ENCODE measurements at regions not wholly inside any gene's neighbourhood (a gene's known extent, or its start where the extent isn't known, plus 50 kb on each side); places are given as distances from the start of the nearest gene placed in this dataset.

DNA sequence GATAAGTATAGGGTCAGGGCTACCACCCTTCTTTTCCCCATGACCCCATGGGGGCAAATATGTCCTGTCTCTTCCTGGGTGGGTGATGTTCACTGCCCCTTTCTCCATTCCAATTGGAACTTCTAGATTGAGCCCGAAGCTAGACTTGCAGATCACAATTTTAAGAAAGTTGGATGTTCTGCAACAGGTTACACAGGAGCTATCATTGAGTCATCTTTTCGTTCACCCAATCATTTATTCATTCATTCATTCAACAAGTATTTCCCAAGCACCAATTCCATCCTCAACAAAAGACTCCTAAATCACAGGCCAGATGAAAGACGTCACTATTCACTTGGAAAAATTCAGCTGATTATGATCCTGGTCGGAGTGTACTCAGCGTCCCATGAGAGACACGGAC, 71.0 kb upstream of the FOXP4 start:
- Histone ChIP-seq H3K36me3 (ENCODE audit: insufficient read depth, low read length) (no peaks in the 10 kb centered on the region), H4K20me1 (ENCODE audit: insufficient read depth, low read length) (no peaks in the 10 kb centered on the region), H3K9ac (ENCODE audit: low read length) (no peak overlapping the region), H3K9me3 (ENCODE audit: insufficient read depth, low read depth, low read length) (no peaks in the 10 kb centered on the region), H3K27ac (ENCODE audit: low read depth, low read length) (no peak overlapping the region), H3K4me1 (ENCODE audit: insufficient read depth, low read length) (peaks cover 12% of the 10 kb centered on the region), H3K4me3 (ENCODE audit: insufficient read depth, low read depth, low read length) (no peak overlapping the region), H2AFZ (ENCODE audit: low read depth, low read length) (no peak overlapping the region), H3K4me2 (ENCODE audit: low read length) (no peak overlapping the region), H3K79me2 (ENCODE audit: insufficient read depth, low read length) (no peaks in the 10 kb centered on the region), H3K27me3 (ENCODE audit: insufficient read depth, low read length) (peaks cover 13% of the 10 kb centered on the region)
- no peak overlapping the region for H3K4me3 Mint-ChIP-seq (ENCODE audit: unreplicated experiment)
- peaks cover 6% of the 10 kb centered on the region for H3K36me3 Mint-ChIP-seq (ENCODE audit: low read depth, unreplicated experiment)
- TF ChIP-seq, protein P1, sequence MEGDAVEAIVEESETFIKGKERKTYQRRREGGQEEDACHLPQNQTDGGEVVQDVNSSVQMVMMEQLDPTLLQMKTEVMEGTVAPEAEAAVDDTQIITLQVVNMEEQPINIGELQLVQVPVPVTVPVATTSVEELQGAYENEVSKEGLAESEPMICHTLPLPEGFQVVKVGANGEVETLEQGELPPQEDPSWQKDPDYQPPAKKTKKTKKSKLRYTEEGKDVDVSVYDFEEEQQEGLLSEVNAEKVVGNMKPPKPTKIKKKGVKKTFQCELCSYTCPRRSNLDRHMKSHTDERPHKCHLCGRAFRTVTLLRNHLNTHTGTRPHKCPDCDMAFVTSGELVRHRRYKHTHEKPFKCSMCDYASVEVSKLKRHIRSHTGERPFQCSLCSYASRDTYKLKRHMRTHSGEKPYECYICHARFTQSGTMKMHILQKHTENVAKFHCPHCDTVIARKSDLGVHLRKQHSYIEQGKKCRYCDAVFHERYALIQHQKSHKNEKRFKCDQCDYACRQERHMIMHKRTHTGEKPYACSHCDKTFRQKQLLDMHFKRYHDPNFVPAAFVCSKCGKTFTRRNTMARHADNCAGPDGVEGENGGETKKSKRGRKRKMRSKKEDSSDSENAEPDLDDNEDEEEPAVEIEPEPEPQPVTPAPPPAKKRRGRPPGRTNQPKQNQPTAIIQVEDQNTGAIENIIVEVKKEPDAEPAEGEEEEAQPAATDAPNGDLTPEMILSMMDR (IDR thresholded peaks at IDR 0.05; ENCODE audit: insufficient read depth, low read depth, low read length) = no peak
- no peak for TF ChIP-seq EZH2 (IDR thresholded peaks at IDR 0.05; ENCODE audit: insufficient read depth, low read length)
- no peak for FAIRE-seq
- H3K4me1 Mint-ChIP-seq (ENCODE audit: low read depth, unreplicated experiment) = peaks cover 10% of the 10 kb centered on the region
- peaks cover 39% of the 10 kb centered on the region for H3K27me3 Mint-ChIP-seq (ENCODE audit: low read depth, unreplicated experiment)
- no peak for DNase-seq (ENCODE audit: low read depth)
- H3K27ac Mint-ChIP-seq (ENCODE audit: unreplicated experiment) = no peak overlapping the region
- no peaks in the 10 kb centered on the region for H3K9me3 Mint-ChIP-seq (ENCODE audit: unreplicated experiment)

DNA sequence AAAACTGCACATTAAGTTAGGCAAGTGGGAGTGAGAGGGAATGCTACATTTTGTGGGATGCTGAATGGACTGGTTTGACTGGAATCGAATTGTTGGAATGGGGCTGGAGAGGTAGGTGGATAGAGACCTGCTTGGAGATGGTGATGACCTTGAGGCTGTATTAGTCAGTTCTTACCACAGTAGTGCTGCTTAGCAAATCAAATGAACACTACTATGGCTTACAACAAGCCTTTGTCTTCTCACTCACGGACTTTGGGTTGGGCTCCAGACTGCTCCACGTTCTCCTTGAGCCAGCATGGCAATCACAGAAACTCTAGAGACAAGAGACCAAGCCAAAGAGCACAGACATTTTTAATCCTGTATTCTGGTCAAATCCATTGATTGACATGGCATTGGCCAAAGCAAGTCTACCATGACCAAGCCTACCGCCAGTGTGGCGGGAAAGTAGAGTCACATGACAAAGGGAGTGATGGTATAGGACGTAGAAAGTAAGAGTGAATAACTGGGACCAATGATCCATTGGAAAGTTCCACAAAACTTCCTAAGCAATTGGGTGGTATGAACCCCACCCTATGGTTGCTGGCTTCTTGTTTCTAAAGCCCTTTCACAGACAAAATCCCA, 70.3 kb upstream of the FOXP4 start:
- no peak for TF ChIP-seq EZH2 (IDR thresholded peaks at IDR 0.05; ENCODE audit: insufficient read depth, low read length)
- TF ChIP-seq, protein P1 (IDR thresholded peaks at IDR 0.05; ENCODE audit: insufficient read depth, low read depth, low read length) = no peak
- Histone ChIP-seq H4K20me1 (ENCODE audit: insufficient read depth, low read length) (no peaks in the 10 kb centered on the region), H3K9ac (ENCODE audit: low read length) (no peak overlapping the region), H3K4me3 (ENCODE audit: insufficient read depth, low read depth, low read length) (no peak overlapping the region), H3K4me1 (ENCODE audit: insufficient read depth, low read length) (peaks cover 7% of the 10 kb centered on the region), H3K4me2 (ENCODE audit: low read length) (no peak overlapping the region), H3K27ac (ENCODE audit: low read depth, low read length) (no peak overlapping the region), H3K9me3 (ENCODE audit: insufficient read depth, low read depth, low read length) (no peaks in the 10 kb centered on the region), H3K36me3 (ENCODE audit: insufficient read depth, low read length) (no peaks in the 10 kb centered on the region), H3K27me3 (ENCODE audit: insufficient read depth, low read length) (peaks cover 13% of the 10 kb centered on the region), H2AFZ (ENCODE audit: low read depth, low read length) (no peak overlapping the region), H3K79me2 (ENCODE audit: insufficient read depth, low read length) (no peaks in the 10 kb centered on the region)
- peaks cover 6% of the 10 kb centered on the region for H3K36me3 Mint-ChIP-seq (ENCODE audit: low read depth, unreplicated experiment)
- H3K27me3 Mint-ChIP-seq (ENCODE audit: low read depth, unreplicated experiment) = peaks cover 41% of the 10 kb centered on the region
- H3K9me3 Mint-ChIP-seq (ENCODE audit: unreplicated experiment) = no peaks in the 10 kb centered on the region
- H3K27ac Mint-ChIP-seq (ENCODE audit: unreplicated experiment) = no peak overlapping the region
- DNase-seq (ENCODE audit: low read depth) = no peak
- H3K4me1 Mint-ChIP-seq (ENCODE audit: low read depth, unreplicated experiment) = peaks cover 10% of the 10 kb centered on the region
- H3K4me3 Mint-ChIP-seq (ENCODE audit: unreplicated experiment) = no peak overlapping the region
- FAIRE-seq = no peak

DNA sequence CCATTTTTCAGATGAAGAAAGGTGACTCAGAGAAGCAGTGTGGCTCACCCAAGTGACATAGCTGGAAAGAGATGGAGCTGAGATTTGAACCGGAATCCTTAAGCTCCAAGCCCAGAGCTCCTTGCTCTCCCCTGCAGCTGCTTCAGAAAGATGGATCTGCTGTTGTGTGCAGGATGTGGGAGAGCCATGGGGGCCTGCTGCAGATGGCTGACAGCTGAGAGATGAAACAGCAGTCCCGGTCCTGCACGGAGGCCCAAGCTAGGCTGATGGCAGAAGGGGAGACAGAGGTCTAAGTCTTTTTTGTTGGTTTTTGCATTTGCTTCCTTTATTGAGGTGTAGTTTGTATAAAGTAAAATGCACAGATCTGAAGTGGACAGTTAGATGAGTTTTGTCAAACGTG, 69.8 kb upstream of the FOXP4 start:
- Histone ChIP-seq H3K4me1 (ENCODE audit: insufficient read depth, low read length) (peaks cover 5% of the 10 kb centered on the region), H3K36me3 (ENCODE audit: insufficient read depth, low read length) (no peaks in the 10 kb centered on the region), H3K27ac (ENCODE audit: low read depth, low read length) (no peak overlapping the region), H3K4me2 (ENCODE audit: low read length) (no peak overlapping the region), H3K9ac (ENCODE audit: low read length) (no peak overlapping the region), H3K4me3 (ENCODE audit: insufficient read depth, low read depth, low read length) (no peak overlapping the region), H3K79me2 (ENCODE audit: insufficient read depth, low read length) (no peaks in the 10 kb centered on the region), H3K9me3 (ENCODE audit: insufficient read depth, low read depth, low read length) (no peaks in the 10 kb centered on the region), H3K27me3 (ENCODE audit: insufficient read depth, low read length) (peaks cover 13% of the 10 kb centered on the region), H4K20me1 (ENCODE audit: insufficient read depth, low read length) (no peaks in the 10 kb centered on the region), H2AFZ (ENCODE audit: low read depth, low read length) (no peak overlapping the region)
- peaks cover 40% of the 10 kb centered on the region for H3K27me3 Mint-ChIP-seq (ENCODE audit: low read depth, unreplicated experiment)
- peaks cover 10% of the 10 kb centered on the region for H3K4me1 Mint-ChIP-seq (ENCODE audit: low read depth, unreplicated experiment)
- DNase-seq (ENCODE audit: low read depth) (no peak), FAIRE-seq (no peak)
- no peak overlapping the region for H3K27ac Mint-ChIP-seq (ENCODE audit: unreplicated experiment)
- no peak overlapping the region for H3K4me3 Mint-ChIP-seq (ENCODE audit: unreplicated experiment)
- no peaks in the 10 kb centered on the region for H3K9me3 Mint-ChIP-seq (ENCODE audit: unreplicated experiment)
- peaks cover 6% of the 10 kb centered on the region for H3K36me3 Mint-ChIP-seq (ENCODE audit: low read depth, unreplicated experiment)
- TF ChIP-seq, protein P1 (IDR thresholded peaks at IDR 0.05; ENCODE audit: insufficient read depth, low read depth, low read length) = no peak
- TF ChIP-seq EZH2 (IDR thresholded peaks at IDR 0.05; ENCODE audit: insufficient read depth, low read length) = no peak

Data from astrocyte (in vitro differentiated cells and primary cell).